GM21367 (cell line): ENCODE measurements at regions not wholly inside any gene's neighbourhood (a gene's known extent, or its start where the extent isn't known, plus 50 kb on each side); places are given as distances from the start of the nearest gene placed in this dataset.
"Not testable (repeated sequence)": the region's sequence is repeated elsewhere in the genome, so short reads cannot be mapped to it uniquely, and the experiment has no call there.

Experiments
- ATAC-seq: cut with Tn5 transposase; IDR thresholded peaks from one replicate; pipeline ENCODE4 v1.9.1; 2021; ENCODE audit not compliant: unreplicated experiment

GRCh38 chr2:142504754-142505153, 372.7 kb upstream of the KYNU start:
- ATAC-seq: no peak

DNA sequence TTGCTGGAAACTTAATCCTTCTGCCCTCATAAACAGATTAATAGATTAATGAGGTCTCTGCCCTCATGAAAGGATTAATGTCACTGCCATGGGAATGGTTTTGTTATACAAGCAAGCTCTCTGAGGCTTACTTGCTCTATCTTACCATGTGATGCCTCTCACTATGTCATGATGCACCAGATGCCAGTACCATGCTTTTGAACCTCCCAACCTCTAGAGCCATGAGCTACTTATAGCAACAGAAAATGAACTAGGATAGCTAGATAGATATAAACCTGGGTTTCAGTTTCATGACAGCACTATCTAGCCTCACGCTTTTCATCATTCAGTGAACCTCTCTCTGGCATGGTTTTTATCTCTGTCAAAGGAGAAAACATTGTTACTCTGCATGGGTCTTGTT, 371.6 kb upstream of the LRP1B start:
- ATAC-seq: no peak

GRCh38 chr2:142495141-142495540, 364.3 kb upstream of the LRP1B start:
- ATAC-seq: no peak

GRCh38 chr2:142489631-142490030, 358.8 kb upstream of the LRP1B start:
- not testable (repeated sequence) for ATAC-seq

GRCh38 chr2:142484111-142484510, 353.3 kb upstream of the LRP1B start:
- no peak for ATAC-seq

DNA sequence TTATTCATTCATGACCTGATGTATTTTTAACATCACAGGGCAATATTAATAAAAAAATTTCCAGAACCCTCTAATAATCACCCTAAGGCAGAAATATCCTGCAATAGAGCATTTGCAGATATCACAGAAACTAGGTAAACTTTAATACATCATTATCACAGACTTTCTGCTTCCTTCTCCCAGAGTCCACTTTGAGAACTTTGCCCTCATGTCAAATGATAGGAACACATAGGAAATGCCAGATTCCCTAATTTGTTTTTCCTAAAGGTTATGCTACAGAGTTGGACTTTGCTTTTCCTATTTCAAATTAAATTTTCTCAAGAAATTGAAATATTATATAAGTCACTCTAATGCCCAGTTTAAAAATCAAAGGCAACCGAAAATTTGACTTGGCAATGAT, 352.8 kb upstream of the LRP1B start:
- ATAC-seq: no peak

GRCh38 chr2:142478206-142478605, 347.4 kb upstream of the LRP1B start:
- ATAC-seq: no peak

DNA sequence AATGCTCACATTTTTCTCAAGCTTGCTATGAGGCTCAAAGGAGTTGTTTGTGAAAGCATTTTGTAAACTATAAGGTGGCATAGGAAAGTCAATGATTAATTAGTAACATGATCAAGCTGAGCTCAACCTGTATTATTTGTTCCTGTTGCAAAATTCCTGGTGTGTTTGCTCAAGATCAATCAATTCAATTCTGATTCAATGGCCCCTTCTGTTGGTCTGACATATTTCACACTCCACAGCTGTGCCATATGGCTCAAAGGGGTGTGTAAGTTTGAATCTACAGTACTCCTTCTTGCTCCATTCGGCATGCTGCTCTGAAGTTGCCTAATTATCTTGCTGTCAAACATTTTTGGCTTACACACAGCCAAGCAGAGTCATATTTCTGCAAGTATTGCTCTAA, 341.6 kb upstream of the LRP1B start:
- ATAC-seq: no peak

- no peak for ATAC-seq
Measured at GRCh38 chr2:142467321-142467720, 336.5 kb upstream of the LRP1B start.

DNA sequence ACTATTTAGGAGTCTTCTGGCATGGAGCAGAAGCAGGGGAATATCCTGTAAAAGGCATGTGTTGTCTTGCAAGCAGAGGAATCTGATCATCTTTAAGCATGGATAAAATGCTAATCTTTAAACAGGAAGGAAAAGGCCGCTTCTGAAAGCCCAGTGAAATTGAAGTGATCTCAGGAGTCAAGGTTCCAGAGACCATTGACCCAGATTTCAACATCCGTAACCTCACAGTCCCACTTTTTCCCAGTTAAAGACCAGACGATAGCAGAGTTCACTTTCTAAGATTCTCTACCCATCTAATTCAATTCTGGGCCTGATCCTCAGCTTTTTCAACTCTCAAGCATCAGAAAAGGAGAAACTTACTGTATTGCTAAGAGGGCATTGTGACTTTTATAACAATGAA, 332.2 kb upstream of the LRP1B start:
- ATAC-seq: no peak

GRCh38 chr2:142462306-142462705, 331.5 kb upstream of the LRP1B start:
- no peak for ATAC-seq

GRCh38 chr2:142445551-142446072, 314.8 kb upstream of the LRP1B start:
- ATAC-seq: no peak

GRCh38 chr2:142445023-142445422, 314.2 kb upstream of the LRP1B start:
- ATAC-seq: no peak

- ATAC-seq: no peak
Measured at GRCh38 chr2:142435847-142436246, 305.0 kb upstream of the LRP1B start.

GRCh38 chr2:142426064-142426463, 295.2 kb upstream of the LRP1B start:
- ATAC-seq: no peak

DNA sequence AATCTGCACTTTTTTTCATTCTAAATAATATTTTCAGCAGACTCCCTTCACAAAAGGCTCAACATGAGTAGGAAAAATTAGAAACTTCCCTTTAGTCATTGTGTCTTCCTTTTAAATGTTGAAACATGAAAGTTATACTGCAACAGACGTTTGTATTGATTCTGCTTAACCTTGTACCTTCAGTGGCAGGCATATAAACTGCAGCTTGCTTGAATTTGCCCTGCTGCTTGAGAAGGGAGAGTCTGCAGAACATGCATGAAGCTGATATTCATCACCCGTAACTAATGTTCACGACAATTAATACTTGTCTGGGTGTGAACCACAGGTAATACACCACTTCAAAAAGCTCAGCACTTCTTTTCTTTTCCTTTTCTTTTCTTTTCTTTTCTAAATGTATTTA, 294.7 kb upstream of the LRP1B start:
- no peak for ATAC-seq

DNA sequence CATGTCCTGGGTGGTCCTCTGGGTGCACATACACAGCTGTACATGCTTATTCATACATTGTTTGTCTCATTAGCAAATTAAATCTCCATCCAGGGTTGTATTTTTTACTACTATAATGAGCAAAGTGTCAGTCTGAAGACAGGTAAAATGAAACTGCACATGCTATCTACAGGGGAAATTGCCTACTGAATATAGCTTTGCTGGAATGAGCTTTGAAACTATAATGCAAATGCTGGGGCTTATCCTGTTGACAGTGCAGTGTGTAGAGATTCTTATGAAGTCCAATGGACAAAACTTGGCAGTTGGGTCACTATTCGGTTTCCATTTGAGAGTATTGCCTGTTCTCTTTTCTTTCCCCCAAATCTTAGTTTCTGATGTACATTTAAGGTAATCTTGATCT, 292.8 kb upstream of the LRP1B start:
- ATAC-seq: no peak

DNA sequence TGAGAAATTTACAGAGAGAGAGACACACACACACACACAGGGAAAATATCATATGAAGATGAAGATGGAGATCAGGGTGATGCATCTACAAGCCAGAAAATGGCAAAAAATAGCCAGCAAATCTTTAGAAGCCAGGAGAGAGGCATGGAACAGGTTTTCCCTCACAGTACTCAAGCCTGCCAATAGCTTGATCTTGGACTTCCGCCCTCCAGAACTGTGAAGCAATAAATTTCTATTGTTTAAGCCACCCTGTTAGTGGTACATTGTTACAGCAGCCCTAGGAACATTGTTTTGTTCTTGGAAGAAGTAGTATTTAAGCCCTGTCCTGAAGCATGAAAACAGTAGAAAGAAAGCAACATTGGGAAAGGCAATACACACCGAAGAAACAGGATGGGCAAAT, 292.0 kb upstream of the LRP1B start:
- ATAC-seq: no peak

GRCh38 chr2:142422041-142422440, 291.2 kb upstream of the LRP1B start:
- ATAC-seq: no peak

DNA sequence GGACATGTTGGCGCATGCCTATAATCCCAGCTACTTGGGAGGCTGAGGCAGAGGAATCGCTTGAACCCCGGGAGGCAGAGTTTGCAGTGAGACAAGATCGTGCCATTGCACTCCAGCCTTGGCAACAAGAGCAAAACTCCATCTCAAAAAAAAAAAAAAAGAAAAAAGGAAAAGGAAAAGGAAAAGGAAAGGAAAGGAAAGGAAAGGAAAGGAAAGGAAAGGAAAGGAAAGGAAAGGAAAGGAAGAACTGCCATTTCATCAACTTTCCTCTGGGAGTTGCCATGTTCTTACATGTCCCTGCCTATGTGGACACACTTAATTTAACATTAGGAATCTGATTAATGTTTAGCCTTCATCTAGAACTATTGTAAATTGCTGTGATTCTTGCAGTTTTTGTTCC, 287.9 kb upstream of the LRP1B start:
- ATAC-seq: not testable (repeated sequence)

DNA sequence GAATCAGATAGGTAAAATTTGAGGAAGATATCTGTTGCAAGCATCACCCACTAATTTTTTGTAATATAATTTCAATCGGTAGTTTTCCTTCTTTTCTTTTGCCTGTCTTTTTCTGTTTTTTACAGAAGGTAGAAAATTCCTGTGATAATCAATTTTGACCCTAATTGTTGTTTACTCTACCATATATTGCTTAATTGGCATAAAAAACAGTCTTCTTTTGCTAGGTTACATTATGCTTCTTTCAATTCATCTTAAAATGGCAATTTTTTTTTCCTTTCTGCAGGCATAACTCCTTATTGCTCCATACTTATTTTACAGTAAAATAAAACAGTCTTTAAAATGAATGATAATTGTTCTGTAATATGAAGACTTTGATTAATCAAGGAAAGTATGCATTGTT, 286.2 kb upstream of the LRP1B start:
- no peak for ATAC-seq

GRCh38 chr2:142415461-142415860, 284.6 kb upstream of the LRP1B start:
- no peak for ATAC-seq

GRCh38 chr2:142398212-142398611, 267.4 kb upstream of the LRP1B start:
- no peak for ATAC-seq

DNA sequence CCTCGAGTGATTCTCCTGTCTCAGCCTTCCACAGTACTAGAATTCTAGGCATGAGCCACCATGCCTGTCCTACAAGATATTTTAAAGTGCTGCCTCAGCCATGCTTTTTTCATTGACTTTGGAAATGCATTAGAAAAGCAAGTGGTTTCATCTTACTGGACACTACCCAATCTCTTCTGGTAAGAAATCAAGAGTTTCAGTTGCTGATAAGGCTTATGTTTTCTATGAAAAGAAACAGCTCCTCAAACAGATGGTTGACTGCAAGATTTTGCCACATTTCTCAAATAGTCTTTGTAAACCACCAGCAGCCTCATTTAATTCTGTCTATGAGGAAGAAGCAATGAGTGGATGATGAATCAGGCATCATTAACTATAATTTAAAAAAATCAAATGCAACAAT, 264.5 kb upstream of the LRP1B start:
- ATAC-seq: no peak
